LNCaP clone FGC (cell line): ENCODE measurements at regions not wholly inside any gene's neighbourhood (a gene's known extent, or its start where the extent isn't known, plus 50 kb on each side); places are given as distances from the start of the nearest gene placed in this dataset.
A peak's percentile ranks its signal among the peaks of the same experiment; 100 is the strongest.

Experiments
- DNase-seq: peaks from one replicate; pipeline ENCODE4 v3.0.0-alpha.2; 2011; ENCODE audit warnings: low read depth
- H3K4me3 ChIP-seq: 2 replicates; pipeline ENCODE4 v1.5.1; 2011; ENCODE audit warnings: mild to moderate bottlenecking, low read depth, low read length, control low read depth
- CTCF ChIP-seq: IDR thresholded peaks from 2 replicates; pipeline ENCODE4 v1.5.1; 2012; ENCODE audit warnings: mild to moderate bottlenecking; ENCODE audit not compliant: control insufficient read depth, insufficient read depth; ENCODE audit errors: extremely low read depth

GRCh38 chr1:118335331-118335732 is 150.3 kb upstream of the SPAG17 start:
- H3K4me3 ChIP-seq = no peak overlapping the region
- TF ChIP-seq CTCF = no peak
- DNase-seq = no peak

DNA sequence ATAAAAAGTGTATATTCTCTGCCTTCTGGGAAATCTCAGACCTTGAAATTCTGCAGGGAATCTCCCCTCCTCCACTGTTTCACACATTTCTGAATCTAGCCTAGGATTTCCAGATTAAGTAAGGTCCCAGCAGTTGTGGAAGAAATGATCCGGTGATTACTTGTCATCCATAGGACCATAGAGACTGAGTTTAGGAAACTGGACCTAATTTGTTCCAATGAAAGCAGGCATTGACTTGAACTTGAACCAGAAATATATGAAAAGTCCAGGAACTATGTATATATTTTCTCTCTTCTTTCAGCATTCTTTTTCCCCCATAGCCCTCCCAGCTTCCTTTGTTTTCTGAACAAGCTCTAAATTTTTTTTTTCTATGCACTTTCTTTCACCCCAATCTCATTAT is 149.5 kb upstream of the SPAG17 start:
- no peak for TF ChIP-seq CTCF
- no peak for DNase-seq
- H3K4me3 ChIP-seq = no peak overlapping the region

- H3K4me3 ChIP-seq = no peak overlapping the region
- no peak for TF ChIP-seq CTCF
- DNase-seq = no peak
Measured at GRCh38 chr1:118333601-118334210, 148.7 kb upstream of the SPAG17 start.

- TF ChIP-seq CTCF = no peak
- peak; percentile 14 for DNase-seq
Measured at GRCh38 chr1:118326960-118327629, 142.1 kb upstream of the SPAG17 start.

DNA sequence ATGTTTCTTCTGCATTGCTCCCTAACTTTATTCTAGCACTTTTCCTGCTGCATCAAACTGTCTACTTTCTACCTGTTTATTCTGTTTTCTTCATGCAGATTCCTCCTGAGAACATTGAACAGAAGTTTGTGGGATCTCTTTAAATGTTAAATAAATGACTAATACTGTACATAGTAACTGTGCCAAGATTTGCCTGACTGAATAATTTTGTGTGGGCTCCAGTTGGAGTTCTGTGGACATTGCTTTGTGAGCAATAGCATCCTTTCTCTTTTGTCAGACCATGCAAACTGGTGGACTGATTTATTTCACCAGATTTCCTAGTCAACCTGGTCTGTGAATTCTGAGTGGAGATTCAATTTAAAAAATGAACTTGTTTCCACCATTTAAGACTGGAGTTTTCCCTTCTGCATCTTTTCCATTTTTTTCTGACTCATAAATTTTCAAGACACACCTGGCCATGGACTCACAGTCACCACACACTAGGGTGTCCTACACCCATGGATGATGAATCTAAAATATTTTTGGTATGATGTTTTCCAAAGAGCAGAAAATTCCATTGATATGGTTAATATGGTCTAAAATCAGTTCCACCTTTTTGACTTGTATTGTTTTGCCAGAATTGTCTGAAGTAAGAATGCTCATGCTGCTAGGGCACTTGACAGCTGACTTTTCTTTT is 140.7 kb upstream of the SPAG17 start:
- TF ChIP-seq CTCF = no peak
- H3K4me3 ChIP-seq = no peak overlapping the region
- no peak for DNase-seq

More at GRCh38 chr1:118326960-118327629, 142.1 kb upstream of the SPAG17 start:
- H3K4me3 ChIP-seq = no peak overlapping the region

- no peak for TF ChIP-seq CTCF
- DNase-seq = no peak
- H3K4me3 ChIP-seq = no peak overlapping the region
Measured at GRCh38 chr1:118323246-118323645, 138.2 kb upstream of the SPAG17 start.
